Body of pancreas (tissue), 4 donors: ENCODE measurements at regions not wholly inside any gene's neighbourhood (a gene's known extent, or its start where the extent isn't known, plus 50 kb on each side); places are given as distances from the start of the nearest gene placed in this dataset.

Experiments used
- POLR2A ChIP-seq, 3 donors: fragments of 450-650 bp; IDR thresholded peaks; one replicate each; pipeline ENCODE4 v1.6.1; 2016; ENCODE audit warnings: antibody characterized with exemption in 3 of 3, mild to moderate bottlenecking in 2 of 3
- TF ChIP-seq, protein P1 (sequence below), 7 experiments: fragments of 450-650 bp in 4 of 7; fragments of 200-600 bp in 3 of 7; sonication (generic) in 3 of 7; IDR thresholded peaks; one replicate each; pipeline ENCODE4 v1.5.1; 2016 to 2019; ENCODE audit warnings: antibody characterized with exemption in 7 of 7

- TF ChIP-seq POLR2A (IDR thresholded peaks at IDR 0.05): no peak
- TF ChIP-seq, protein P1, sequence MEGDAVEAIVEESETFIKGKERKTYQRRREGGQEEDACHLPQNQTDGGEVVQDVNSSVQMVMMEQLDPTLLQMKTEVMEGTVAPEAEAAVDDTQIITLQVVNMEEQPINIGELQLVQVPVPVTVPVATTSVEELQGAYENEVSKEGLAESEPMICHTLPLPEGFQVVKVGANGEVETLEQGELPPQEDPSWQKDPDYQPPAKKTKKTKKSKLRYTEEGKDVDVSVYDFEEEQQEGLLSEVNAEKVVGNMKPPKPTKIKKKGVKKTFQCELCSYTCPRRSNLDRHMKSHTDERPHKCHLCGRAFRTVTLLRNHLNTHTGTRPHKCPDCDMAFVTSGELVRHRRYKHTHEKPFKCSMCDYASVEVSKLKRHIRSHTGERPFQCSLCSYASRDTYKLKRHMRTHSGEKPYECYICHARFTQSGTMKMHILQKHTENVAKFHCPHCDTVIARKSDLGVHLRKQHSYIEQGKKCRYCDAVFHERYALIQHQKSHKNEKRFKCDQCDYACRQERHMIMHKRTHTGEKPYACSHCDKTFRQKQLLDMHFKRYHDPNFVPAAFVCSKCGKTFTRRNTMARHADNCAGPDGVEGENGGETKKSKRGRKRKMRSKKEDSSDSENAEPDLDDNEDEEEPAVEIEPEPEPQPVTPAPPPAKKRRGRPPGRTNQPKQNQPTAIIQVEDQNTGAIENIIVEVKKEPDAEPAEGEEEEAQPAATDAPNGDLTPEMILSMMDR (IDR thresholded peaks at IDR 0.05): no peak
These were observed 297.0 kb downstream of the CTTN start for GRCh38 chr11:70695086-70695960.
